B cell (primary cell): ENCODE measurements at regions not wholly inside any gene's neighbourhood (a gene's known extent, or its start where the extent isn't known, plus 50 kb on each side); places are given as distances from the start of the nearest gene placed in this dataset.

Experiments used
- ATAC-seq: fragments of 200-7000 bp; cut with Tn5 transposase; one replicate; pipeline ENCODE4 v1.10.0; 2021; ENCODE audit warnings: low read depth, mild to moderate bottlenecking, moderate number of reproducible peaks, moderate library complexity
- CTCF ChIA-PET: fragments of 350-600 bp; sonication (Branson Sonifier 250); formaldehyde crosslinking; loops from one replicate; lab custom pipeline; 2021; ENCODE audit warnings: antibody characterized with exemption, inconsistent platforms; lab: Charles Lee
- POLR2A ChIA-PET: fragments of 350-600 bp; sonication (Branson Sonifier 250); formaldehyde crosslinking; loops from one replicate; lab custom pipeline; 2021; ENCODE audit warnings: antibody characterized with exemption; lab: Charles Lee
- DNase-seq: peaks from one replicate; pipeline ENCODE4 v3.0.0; 2013
- H2AFZ ChIP-seq: 2 replicates; pipeline ENCODE4 v1.6.1; 2012; ENCODE audit warnings: mild to moderate bottlenecking, low read depth, low read length; ENCODE audit not compliant: insufficient read depth, poor library complexity, severe bottlenecking
- H3K27ac ChIP-seq, 2 donors: 1 replicate in 1 of 2; 2 replicates in 1 of 2; pipeline ENCODE4 v1.5.1; 2012 to 2013; ENCODE audit warnings: low read length in 2 of 2, mild to moderate bottlenecking in 2 of 2, moderate library complexity in 1 of 2
- H3K27me3 ChIP-seq, 4 experiments: fragments of 200-600 bp in 1 of 4; sonication (generic) in 1 of 4; replicated peaks in 1 of 4; 1 replicate in 2 of 4; 2 replicates in 2 of 4; pipeline versions ENCODE4 v1.6.1 to v1.7.0; 2013 to 2016; ENCODE audit warnings: low read length in 3 of 4, mild to moderate bottlenecking in 2 of 4, mixed read lengths in 1 of 4, moderate library complexity in 1 of 4; ENCODE audit not compliant: insufficient read depth in 4 of 4, control insufficient read depth in 3 of 4; ENCODE audit errors: control extremely low read depth in 1 of 4
- H3K36me3 ChIP-seq, 2 experiments: replicated peaks in 1 of 2; 1 replicate in 1 of 2; 2 replicates in 1 of 2; pipeline versions ENCODE4 v1.6.1 to v1.7.1; 2013; ENCODE audit warnings: low read length in 1 of 2; ENCODE audit not compliant: insufficient read depth in 2 of 2, control insufficient read depth in 1 of 2; ENCODE audit errors: control extremely low read depth in 1 of 2, extremely low read depth in 1 of 2
- H3K4me1 ChIP-seq, 2 donors: fragments of 200-600 bp in 1 of 2; sonication (generic) in 1 of 2; 1 replicate in 1 of 2; 2 replicates in 1 of 2; pipeline versions ENCODE4 v1.5.1 to v1.6.1; 2013 to 2017; ENCODE audit warnings: low read length in 2 of 2; ENCODE audit not compliant: control insufficient read depth in 2 of 2, insufficient read depth in 2 of 2
- H3K4me2 ChIP-seq: replicated peaks from 2 replicates; pipeline ENCODE3; 2012; ENCODE audit warnings: mild to moderate bottlenecking, low read depth, low read length; ENCODE audit not compliant: poor library complexity, severe bottlenecking
- H3K4me3 ChIP-seq, 5 experiments: fragments of 200-600 bp in 1 of 5; sonication (generic) in 1 of 5; 1 replicate in 3 of 5; 2 replicates in 2 of 5; pipeline versions ENCODE4 v1.5.1 to v1.7.0; 2011 to 2016; ENCODE audit warnings: low read length in 4 of 5, mild to moderate bottlenecking in 4 of 5, low read depth in 2 of 5, control low read depth in 1 of 5, moderate library complexity in 1 of 5; ENCODE audit not compliant: insufficient read depth in 1 of 5; ENCODE audit errors: control extremely low read depth in 1 of 5, extremely low read depth in 1 of 5
- H3K79me2 ChIP-seq: fragments of 200-600 bp; sonication (generic); one replicate; pipeline ENCODE4 v1.6.0; 2016; ENCODE audit warnings: low read length; ENCODE audit not compliant: control insufficient read depth, insufficient read depth
- H3K9ac ChIP-seq: fragments of 200-600 bp; sonication (generic); 2 replicates; pipeline ENCODE4 v1.6.1; 2017; ENCODE audit warnings: mild to moderate bottlenecking, low read length, moderate library complexity
- H3K9me3 ChIP-seq, 3 donors: one replicate each; pipeline versions ENCODE4 v1.6.1 to v1.7.1; 2013; ENCODE audit warnings: low read length in 2 of 3; ENCODE audit not compliant: control insufficient read depth in 2 of 3, insufficient read depth in 1 of 3; ENCODE audit errors: control extremely low read depth in 1 of 3
- H4K20me1 ChIP-seq: 2 replicates; pipeline ENCODE4 v1.6.0; 2012; ENCODE audit warnings: mild to moderate bottlenecking, low read length; ENCODE audit not compliant: insufficient read depth, control insufficient read depth, poor library complexity, severe bottlenecking
- H3K27ac Mint-ChIP-seq: one replicate; pipeline ENCODE4 v1.8.0; 2021; ENCODE audit warnings: mixed read lengths
- H3K27me3 Mint-ChIP-seq: one replicate; pipeline ENCODE4 v1.8.0; 2021; ENCODE audit warnings: mixed read lengths
- H3K4me1 Mint-ChIP-seq: one replicate; pipeline ENCODE4 v1.8.0; 2021; ENCODE audit warnings: mixed read lengths
- H3K4me3 Mint-ChIP-seq: one replicate; pipeline ENCODE4 v1.8.0; 2021; ENCODE audit warnings: mixed read lengths
- H3K9me3 Mint-ChIP-seq: one replicate; pipeline ENCODE4 v1.8.0; 2022; ENCODE audit warnings: mixed read lengths; ENCODE audit not compliant: insufficient read depth
- EZH2 ChIP-seq: IDR thresholded peaks from 2 replicates; pipeline ENCODE4 v1.6.1; 2012; ENCODE audit warnings: borderline replicate concordance, low read depth, mild to moderate bottlenecking, moderate library complexity, low read length; ENCODE audit not compliant: insufficient read depth, poor library complexity, severe bottlenecking
- WGBS: methylation state at CpG from one replicate; pipeline ENCODE4 v1.1.5; 2013; ENCODE audit warnings: missing lambda C conversion rate; ENCODE audit not compliant: insufficient coverage; 5-methylcytosine and 5-hydroxymethylcytosine counted together
- intact Hi-C: fragments of 100-400 bp; cut with micrococcal nuclease; formaldehyde crosslinking; loops from one replicate; pipeline ENCODE4 v1.10.0; 2022
- TF ChIP-seq, protein P1 (sequence below): fragments of 200-600 bp; IDR thresholded peaks from one replicate; pipeline ENCODE4 v1.8.0; 2022; ENCODE audit warnings: antibody characterized with exemption, mild to moderate bottlenecking

- POLR2A ChIA-PET, result no interaction called here
- TF ChIP-seq, protein P1, sequence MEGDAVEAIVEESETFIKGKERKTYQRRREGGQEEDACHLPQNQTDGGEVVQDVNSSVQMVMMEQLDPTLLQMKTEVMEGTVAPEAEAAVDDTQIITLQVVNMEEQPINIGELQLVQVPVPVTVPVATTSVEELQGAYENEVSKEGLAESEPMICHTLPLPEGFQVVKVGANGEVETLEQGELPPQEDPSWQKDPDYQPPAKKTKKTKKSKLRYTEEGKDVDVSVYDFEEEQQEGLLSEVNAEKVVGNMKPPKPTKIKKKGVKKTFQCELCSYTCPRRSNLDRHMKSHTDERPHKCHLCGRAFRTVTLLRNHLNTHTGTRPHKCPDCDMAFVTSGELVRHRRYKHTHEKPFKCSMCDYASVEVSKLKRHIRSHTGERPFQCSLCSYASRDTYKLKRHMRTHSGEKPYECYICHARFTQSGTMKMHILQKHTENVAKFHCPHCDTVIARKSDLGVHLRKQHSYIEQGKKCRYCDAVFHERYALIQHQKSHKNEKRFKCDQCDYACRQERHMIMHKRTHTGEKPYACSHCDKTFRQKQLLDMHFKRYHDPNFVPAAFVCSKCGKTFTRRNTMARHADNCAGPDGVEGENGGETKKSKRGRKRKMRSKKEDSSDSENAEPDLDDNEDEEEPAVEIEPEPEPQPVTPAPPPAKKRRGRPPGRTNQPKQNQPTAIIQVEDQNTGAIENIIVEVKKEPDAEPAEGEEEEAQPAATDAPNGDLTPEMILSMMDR, result no peak
- TF ChIP-seq EZH2, result no peak
- H3K27me3 Mint-ChIP-seq, result no peaks in the 10 kb centered on the region
- no peak for ATAC-seq
- no peak overlapping the region for H3K27ac Mint-ChIP-seq
- Histone ChIP-seq H3K4me2 (no peak overlapping the region), H3K79me2 (peaks cover 32% of the 10 kb centered on the region), H3K36me3 (no peaks in the 10 kb centered on the region), H3K27ac (no peak overlapping the region), H3K9ac (no peak overlapping the region), H2AFZ (no peak overlapping the region), H3K4me1 (no peaks in the 10 kb centered on the region), H3K9me3 (no peaks in the 10 kb centered on the region), H3K4me3 (no peak overlapping the region), H3K27me3 (peaks cover 0 to 3% (median 0%) of the 10 kb centered on the region in 4 experiments), H4K20me1 (peaks cover 60% of the 10 kb centered on the region)
- CTCF ChIA-PET, result interaction anchor here (0.7 to 4.4 kb wide), 5 partner anchors 9 to 763 kb away, joined by 3 to 26 read pairs (median 3); no protein-coding TSS in a partner anchor
- no peak for DNase-seq
- peaks cover 10% of the 10 kb centered on the region for H3K4me1 Mint-ChIP-seq
- intact Hi-C loops, result loop anchor here (5.0 kb wide), 2 partner anchors 37 to 48 kb away; no protein-coding TSS in a partner anchor
- 100% methylated on average over 2 of the region's 6 CpGs for WGBS
- H3K4me3 Mint-ChIP-seq, result no peak overlapping the region
- H3K9me3 Mint-ChIP-seq, result no peaks in the 10 kb centered on the region
Observed at GRCh38 chr12:94714378-94715114, 64.2 kb upstream of the TMCC3 start.

DNA sequence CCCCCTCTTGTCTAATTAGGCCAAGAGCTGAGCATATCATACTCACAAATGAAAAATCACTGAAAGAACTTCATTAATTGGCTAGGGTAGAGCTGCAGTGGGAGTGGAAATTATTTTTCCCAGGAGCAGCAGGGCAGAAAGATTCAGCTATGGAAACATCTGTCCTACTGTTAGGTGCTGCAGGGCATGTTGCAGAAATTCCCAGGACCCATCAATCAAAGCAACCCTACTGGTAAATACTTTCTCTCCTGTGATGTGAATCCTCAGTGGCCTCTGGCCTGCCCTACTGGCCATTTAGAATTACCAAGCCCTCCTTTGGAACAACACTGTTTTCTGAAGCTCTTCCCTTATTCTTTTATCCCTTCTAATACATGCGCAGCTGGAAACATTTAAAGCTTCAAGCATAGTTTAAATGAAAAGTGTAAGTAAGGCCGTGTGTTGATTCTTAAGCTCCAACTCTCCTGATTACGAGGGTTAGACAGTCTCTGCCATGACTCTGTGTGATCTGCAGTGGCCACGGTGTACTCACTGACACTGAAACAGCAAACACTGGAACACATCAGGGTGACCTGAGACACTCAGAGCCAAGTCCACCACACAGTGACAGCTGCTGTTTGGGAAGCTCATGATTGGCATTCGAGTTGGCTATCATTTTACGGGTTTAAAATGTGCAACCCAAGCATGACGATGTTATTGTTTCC, 62.6 kb upstream of the TMCC3 start:
- Histone ChIP-seq H3K27me3 (no peaks in the 10 kb centered on the region), H2AFZ (no peak overlapping the region), H3K4me1 (no peaks in the 10 kb centered on the region), H3K9me3 (no peaks in the 10 kb centered on the region), H4K20me1 (peaks cover 54% of the 10 kb centered on the region), H3K79me2 (peaks cover 26% of the 10 kb centered on the region), H3K27ac (no peak overlapping the region), H3K4me3 (no peak overlapping the region), H3K4me2 (no peak overlapping the region), H3K36me3 (no peaks in the 10 kb centered on the region), H3K9ac (no peak overlapping the region)
- Mint-ChIP-seq H3K4me3 (no peak overlapping the region), H3K27me3 (no peaks in the 10 kb centered on the region), H3K4me1 (peaks cover 10% of the 10 kb centered on the region), H3K9me3 (no peaks in the 10 kb centered on the region), H3K27ac (no peak overlapping the region)
- CTCF ChIA-PET, result interaction anchor here (0.8 to 4.4 kb wide), 3 partner anchors 8 to 162 kb away, joined by 3 to 26 read pairs (median 3); no protein-coding TSS in a partner anchor
- ATAC-seq (no peak), DNase-seq (no peak)
- WGBS, result 95% methylated on average over 6 of the region's 7 CpGs
- intact Hi-C loops, result loop anchor here (5.0 kb wide), 1 partner anchor 49 kb away; no protein-coding TSS in a partner anchor
- no peak for TF ChIP-seq EZH2
- TF ChIP-seq, protein P1, result no peak
- POLR2A ChIA-PET, result no interaction called here
